Adrenal gland (tissue), 9 donors: ENCODE measurements at regions not wholly inside any gene's neighbourhood (a gene's known extent, or its start where the extent isn't known, plus 50 kb on each side); places are given as distances from the start of the nearest gene placed in this dataset.

Source experiments
- DNase-seq, 7 donors: peaks; one replicate each; pipeline ENCODE4 v3.0.0-alpha.2; 2019 to 2020
- H3K27ac ChIP-seq, 5 donors: fragments of 200-600 bp; sonication (generic) in 4 of 5; 1 replicate in 3 of 5; 2 replicates in 2 of 5; pipeline versions ENCODE4 v1.5.1 to v1.8.0; 2016 to 2020; ENCODE audit warnings: mild to moderate bottlenecking in 1 of 5
- H3K27me3 ChIP-seq: fragments of 200-600 bp; 2 replicates; pipeline ENCODE4 v1.8.0; 2021
- H3K36me3 ChIP-seq, 2 donors: fragments of 200-600 bp; replicated peaks in 1 of 2; 1 replicate in 1 of 2; 2 replicates in 1 of 2; pipeline versions ENCODE4 v1.5.1 to v1.8.0; 2018 to 2022
- H3K4me1 ChIP-seq, 2 donors: fragments of 200-600 bp; replicated peaks in 1 of 2; 1 replicate in 1 of 2; 2 replicates in 1 of 2; pipeline versions ENCODE4 v1.5.1 to v1.8.0; 2018 to 2021
- H3K4me3 ChIP-seq, 4 donors: fragments of 200-600 bp; sonication (generic) in 3 of 4; one replicate each; pipeline ENCODE4 v1.5.1; 2016 to 2018
- H3K9me3 ChIP-seq, 3 donors: fragments of 200-600 bp; sonication (generic) in 1 of 3; replicated peaks in 1 of 3; 1 replicate in 2 of 3; 2 replicates in 1 of 3; pipeline versions ENCODE4 v1.5.1 to v1.8.0; 2016 to 2021
- CTCF ChIP-seq, 6 experiments: fragments of 450-650 bp in 4 of 6; fragments of 200-600 bp in 2 of 6; sonication (generic) in 1 of 6; IDR thresholded peaks; 1 replicate in 5 of 6; 2 replicates in 1 of 6; pipeline versions ENCODE4 v1.5.1 to v1.8.0; 2016 to 2021; ENCODE audit warnings: antibody characterized with exemption in 6 of 6, mild to moderate bottlenecking in 2 of 6, moderate library complexity in 1 of 6
- POLR2A ChIP-seq, 2 donors: fragments of 450-650 bp; IDR thresholded peaks; one replicate each; pipeline ENCODE4 v1.6.1; 2017; ENCODE audit warnings: antibody characterized with exemption in 2 of 2, mild to moderate bottlenecking in 2 of 2, moderate library complexity in 1 of 2
- WGBS, 4 donors: extraction: QIAGEN DNeasy Blood & Tissue Kit in 2 of 4; methylation state at CpG; one replicate each; pipeline versions ENCODE4 v1.1.5 to v1.1.7; 2013 to 2017; 5-methylcytosine and 5-hydroxymethylcytosine counted together
- intact Hi-C, 2 donors: fragments of 100-400 bp; cut with DNase I; formaldehyde crosslinking; loops; one replicate each; pipeline versions ENCODE4 v1.14.1 to v1.15.0; 2022 to 2023
- donor health status: healthy with polysubstance abuse.
- donor health status: Bipolar disorder and iron deficiency.
- donor health status: DM: yes; HTN: yes; CAD: no.
- donor health status: DM: no; HTN: no; CAD: no.
- donor health status: DM: no; HTN: no; CAD: no.

- Histone ChIP-seq H3K36me3 (no peaks in the 10 kb centered on the region), H3K27me3 (no peaks in the 10 kb centered on the region), H3K4me1 (peaks cover 11 to 12% of the 10 kb centered on the region in 2 donors), H3K9me3 (no peaks in the 10 kb centered on the region), H3K27ac (no peak overlapping the region), H3K4me3 (no peak overlapping the region)
- TF ChIP-seq POLR2A (IDR thresholded peaks at IDR 0.05) (no peak), CTCF (IDR thresholded peaks at IDR 0.05) (no peak)
- DNase-seq = no peak
- 89 to 97% (median 91%) methylated on average over 5 of the region's 5 CpGs for WGBS, 4 donors
- intact Hi-C loops = loop anchor here in 1 of 2 donors (10.0 kb wide), 1 partner anchor 119 kb away; no protein-coding TSS in a partner anchor
Measured at GRCh38 chr9:2496169-2496568, 125.4 kb upstream of the VLDLR start.

GRCh38 chr9:2496934-2497333 lies 124.7 kb upstream of the VLDLR start:
- H3K4me1 ChIP-seq = peaks cover 11 to 12% of the 10 kb centered on the region in 2 donors
- no peak for DNase-seq
- intact Hi-C loops = loop anchor here in 1 of 2 donors (10.0 kb wide), 1 partner anchor 118 kb away; no protein-coding TSS in a partner anchor
- no peaks in the 10 kb centered on the region for H3K9me3 ChIP-seq
- TF ChIP-seq POLR2A (IDR thresholded peaks at IDR 0.05) (no peak), CTCF (IDR thresholded peaks at IDR 0.05) (no peak)
- H3K4me3 ChIP-seq = no peak overlapping the region
- H3K27me3 ChIP-seq = no peaks in the 10 kb centered on the region
- H3K27ac ChIP-seq = no peak overlapping the region
- H3K36me3 ChIP-seq = no peaks in the 10 kb centered on the region

GRCh38 chr9:2497666-2498400 lies 123.8 kb upstream of the VLDLR start:
- DNase-seq = no peak
- Histone ChIP-seq H3K9me3 (no peaks in the 10 kb centered on the region), H3K27me3 (no peaks in the 10 kb centered on the region), H3K4me1 (peaks cover 8 to 12% of the 10 kb centered on the region in 2 donors), H3K36me3 (no peaks in the 10 kb centered on the region), H3K27ac (no peak overlapping the region), H3K4me3 (no peak overlapping the region)
- 72 to 94% (median 76%) methylated on average over 5 of the region's 5 CpGs for WGBS, 4 donors
- TF ChIP-seq CTCF (IDR thresholded peaks at IDR 0.05) (no peak), POLR2A (IDR thresholded peaks at IDR 0.05) (no peak)
- intact Hi-C loops = loop anchor here in 1 of 2 donors (10.0 kb wide), 1 partner anchor 117 kb away; no protein-coding TSS in a partner anchor

- no peak for TF ChIP-seq CTCF (IDR thresholded peaks at IDR 0.05)
- no peak for TF ChIP-seq POLR2A (IDR thresholded peaks at IDR 0.05)
- no peak overlapping the region for H3K4me3 ChIP-seq
- no peaks in the 10 kb centered on the region for H3K9me3 ChIP-seq
- no peaks in the 10 kb centered on the region for H3K27me3 ChIP-seq
- intact Hi-C loops = no loop called here
- no peaks in the 10 kb centered on the region for H3K4me1 ChIP-seq
- WGBS, 4 donors = 94 to 100% (median 96%) methylated on average over 3 of the region's 3 CpGs
- no peak overlapping the region for H3K27ac ChIP-seq
- no peaks in the 10 kb centered on the region for H3K36me3 ChIP-seq
- no peak for DNase-seq
Measured at GRCh38 chr9:2502210-2502609, 119.4 kb upstream of the VLDLR start.
